Ovary (tissue), 3 donors: ENCODE measurements at regions not wholly inside any gene's neighbourhood (a gene's known extent, or its start where the extent isn't known, plus 50 kb on each side); places are given as distances from the start of the nearest gene placed in this dataset.

Source experiments
- POLR2A ChIP-seq: fragments of 450-650 bp; IDR thresholded peaks from one replicate; pipeline ENCODE4 v1.6.1; 2017; ENCODE audit warnings: antibody characterized with exemption, mild to moderate bottlenecking, moderate library complexity
- TF ChIP-seq, protein P1 (sequence below), 3 donors: fragments of 450-650 bp in 2 of 3; fragments of 200-600 bp in 1 of 3; IDR thresholded peaks; one replicate each; pipeline versions ENCODE4 v1.5.1 to v1.8.0; 2016 to 2022; ENCODE audit warnings: antibody characterized with exemption in 3 of 3, mild to moderate bottlenecking in 1 of 3
- donor health status: DM: no; HTN: no; CAD: no.

DNA sequence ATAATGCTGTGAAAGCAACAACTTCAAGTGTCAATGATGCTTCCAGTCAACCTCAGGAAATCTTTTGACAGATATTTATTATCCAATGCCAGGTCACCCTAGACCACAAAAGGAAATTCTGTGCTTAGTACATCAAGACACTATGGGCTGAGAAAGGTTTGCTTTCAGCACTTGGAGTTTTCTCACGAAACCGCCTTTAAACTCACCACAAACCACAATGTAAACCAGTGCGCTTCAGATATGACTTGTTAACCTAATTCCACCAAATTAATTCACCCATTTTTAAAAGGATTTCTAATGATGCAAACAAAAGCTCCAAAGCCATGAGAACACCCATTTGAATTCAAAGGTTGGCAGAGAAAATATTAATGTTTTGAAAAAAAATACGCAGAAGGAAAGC lies 292.9 kb upstream of the NR2F2 start:
- TF ChIP-seq, protein P1, sequence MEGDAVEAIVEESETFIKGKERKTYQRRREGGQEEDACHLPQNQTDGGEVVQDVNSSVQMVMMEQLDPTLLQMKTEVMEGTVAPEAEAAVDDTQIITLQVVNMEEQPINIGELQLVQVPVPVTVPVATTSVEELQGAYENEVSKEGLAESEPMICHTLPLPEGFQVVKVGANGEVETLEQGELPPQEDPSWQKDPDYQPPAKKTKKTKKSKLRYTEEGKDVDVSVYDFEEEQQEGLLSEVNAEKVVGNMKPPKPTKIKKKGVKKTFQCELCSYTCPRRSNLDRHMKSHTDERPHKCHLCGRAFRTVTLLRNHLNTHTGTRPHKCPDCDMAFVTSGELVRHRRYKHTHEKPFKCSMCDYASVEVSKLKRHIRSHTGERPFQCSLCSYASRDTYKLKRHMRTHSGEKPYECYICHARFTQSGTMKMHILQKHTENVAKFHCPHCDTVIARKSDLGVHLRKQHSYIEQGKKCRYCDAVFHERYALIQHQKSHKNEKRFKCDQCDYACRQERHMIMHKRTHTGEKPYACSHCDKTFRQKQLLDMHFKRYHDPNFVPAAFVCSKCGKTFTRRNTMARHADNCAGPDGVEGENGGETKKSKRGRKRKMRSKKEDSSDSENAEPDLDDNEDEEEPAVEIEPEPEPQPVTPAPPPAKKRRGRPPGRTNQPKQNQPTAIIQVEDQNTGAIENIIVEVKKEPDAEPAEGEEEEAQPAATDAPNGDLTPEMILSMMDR (IDR thresholded peaks at IDR 0.05): no peak
- no peak for TF ChIP-seq POLR2A
